OCI-LY1 (cell line): ENCODE measurements at regions not wholly inside any gene's neighbourhood (a gene's known extent, or its start where the extent isn't known, plus 50 kb on each side); places are given as distances from the start of the nearest gene placed in this dataset.

ENCODE experiments used
- CTCF ChIP-seq: fragments of 200-600 bp; sonication (generic), shearing (Covaris generic); IDR thresholded peaks from 2 replicates; pipeline ENCODE4 v1.5.1; 2017; ENCODE audit warnings: mild to moderate bottlenecking, antibody characterized with exemption, low read length, moderate library complexity, mixed read lengths
- EZH2 ChIP-seq: fragments of 200-600 bp; sonication (generic), shearing (Covaris generic); IDR thresholded peaks from 2 replicates; pipeline ENCODE4 v1.8.0; 2017; ENCODE audit warnings: borderline replicate concordance, mixed run types, mild to moderate bottlenecking, antibody characterized with exemption, low read length, moderate library complexity, mixed read lengths

- TF ChIP-seq CTCF (no peak), EZH2 (no peak)
These were observed 847.4 kb upstream of the EEF2KMT start for GRCh38 chr16:5944971-5945370.
